Brain microvascular endothelial cell (primary cell): ENCODE measurements at regions not wholly inside any gene's neighbourhood (a gene's known extent, or its start where the extent isn't known, plus 50 kb on each side); places are given as distances from the start of the nearest gene placed in this dataset.

ENCODE experiments used
- DNase-seq: peaks from one replicate; pipeline ENCODE4 v3.0.0-alpha.2; 2020
- H3K27ac ChIP-seq: fragments of 250-450 bp; sonication (Bioruptor Pico); 2 replicates; pipeline ENCODE4 v1.5.1; 2020; ENCODE audit warnings: mild to moderate bottlenecking, moderate library complexity
- H3K27me3 ChIP-seq: fragments of 250-450 bp; sonication (Bioruptor Pico); replicated peaks from 2 replicates; pipeline ENCODE4 v1.5.1; 2020; ENCODE audit warnings: mild to moderate bottlenecking
- H3K36me3 ChIP-seq: fragments of 250-450 bp; sonication (Bioruptor Pico); replicated peaks from 2 replicates; pipeline ENCODE4 v1.5.1; 2020; ENCODE audit warnings: mild to moderate bottlenecking
- H3K4me3 ChIP-seq: 2 replicates; pipeline ENCODE4 v1.5.1; 2011; ENCODE audit warnings: low read depth, mild to moderate bottlenecking, control low read depth, low read length, moderate library complexity
- CTCF ChIP-seq: IDR thresholded peaks from 2 replicates; pipeline ENCODE4 v1.5.1; 2011; ENCODE audit warnings: low read depth, mild to moderate bottlenecking, moderate library complexity, low read length, control low read depth, inconsistent platforms; ENCODE audit errors: missing control alignments
- in situ Hi-C: cut with HindIII; loops from 2 replicates; pipeline ENCODE4 v1.10.0; 2017; ENCODE audit warnings: low sequenced_read_pairs, low pct_ligation_motif_present

- no peak for TF ChIP-seq CTCF
- H3K36me3 ChIP-seq = no peaks in the 10 kb centered on the region
- in situ Hi-C loops = no loop called here
- H3K27me3 ChIP-seq = no peaks in the 10 kb centered on the region
- H3K27ac ChIP-seq = no peak overlapping the region
- H3K4me3 ChIP-seq = no peak overlapping the region
- DNase-seq = no peak
Measured at GRCh38 chr15:67916565-67916964, 76.7 kb upstream of the RNU6-1 start.

- H3K27ac ChIP-seq = no peak overlapping the region
- DNase-seq = no peak
- no peak overlapping the region for H3K4me3 ChIP-seq
- H3K27me3 ChIP-seq = no peaks in the 10 kb centered on the region
- no peaks in the 10 kb centered on the region for H3K36me3 ChIP-seq
- in situ Hi-C loops = no loop called here
- TF ChIP-seq CTCF = no peak
Measured at GRCh38 chr15:67917037-67917436, 77.2 kb upstream of the RNU6-1 start.

GRCh38 chr15:67917636-67918035 lies 77.8 kb upstream of the RNU6-1 start:
- H3K27ac ChIP-seq = no peak overlapping the region
- in situ Hi-C loops = no loop called here
- DNase-seq = no peak
- TF ChIP-seq CTCF = no peak
- H3K36me3 ChIP-seq = no peaks in the 10 kb centered on the region
- H3K4me3 ChIP-seq = no peak overlapping the region
- no peaks in the 10 kb centered on the region for H3K27me3 ChIP-seq

- Histone ChIP-seq H3K27ac (no peak overlapping the region), H3K4me3 (no peak overlapping the region), H3K36me3 (no peaks in the 10 kb centered on the region), H3K27me3 (no peaks in the 10 kb centered on the region)
- in situ Hi-C loops = no loop called here
- DNase-seq = no peak
- no peak for TF ChIP-seq CTCF
Measured at GRCh38 chr15:67918205-67918861, 78.5 kb upstream of the RNU6-1 start.

GRCh38 chr15:67920524-67921240 lies 80.8 kb upstream of the RNU6-1 start:
- H3K4me3 ChIP-seq = no peak overlapping the region
- no peak for TF ChIP-seq CTCF
- H3K36me3 ChIP-seq = no peaks in the 10 kb centered on the region
- in situ Hi-C loops = no loop called here
- no peak overlapping the region for H3K27ac ChIP-seq
- DNase-seq = no peak
- H3K27me3 ChIP-seq = no peaks in the 10 kb centered on the region
